ENCODE measurements at regions not wholly inside any gene's neighbourhood (a gene's known extent, or its start where the extent isn't known, plus 50 kb on each side); places are given as distances from the start of the nearest gene placed in this dataset.

- TF ChIP-seq CTCF (conservative IDR thresholded peaks at IDR 0.05; ENCODE audit: low read depth, low read length) = no peak
- no peak for TF ChIP-seq EZH2 (IDR thresholded peaks at IDR 0.05; ENCODE audit: low read length, unreplicated experiment)
These were observed 373.8 kb downstream of the GJA1 start for GRCh38 chr6:121809211-121809610.

Measured in PC-3 (cell line).